ENCODE measurements at regions not wholly inside any gene's neighbourhood (a gene's known extent, or its start where the extent isn't known, plus 50 kb on each side); places are given as distances from the start of the nearest gene placed in this dataset.
"Not testable (repeated sequence)": the region's sequence is repeated elsewhere in the genome, so short reads cannot be mapped to it uniquely, and the experiment has no call there.

DNA sequence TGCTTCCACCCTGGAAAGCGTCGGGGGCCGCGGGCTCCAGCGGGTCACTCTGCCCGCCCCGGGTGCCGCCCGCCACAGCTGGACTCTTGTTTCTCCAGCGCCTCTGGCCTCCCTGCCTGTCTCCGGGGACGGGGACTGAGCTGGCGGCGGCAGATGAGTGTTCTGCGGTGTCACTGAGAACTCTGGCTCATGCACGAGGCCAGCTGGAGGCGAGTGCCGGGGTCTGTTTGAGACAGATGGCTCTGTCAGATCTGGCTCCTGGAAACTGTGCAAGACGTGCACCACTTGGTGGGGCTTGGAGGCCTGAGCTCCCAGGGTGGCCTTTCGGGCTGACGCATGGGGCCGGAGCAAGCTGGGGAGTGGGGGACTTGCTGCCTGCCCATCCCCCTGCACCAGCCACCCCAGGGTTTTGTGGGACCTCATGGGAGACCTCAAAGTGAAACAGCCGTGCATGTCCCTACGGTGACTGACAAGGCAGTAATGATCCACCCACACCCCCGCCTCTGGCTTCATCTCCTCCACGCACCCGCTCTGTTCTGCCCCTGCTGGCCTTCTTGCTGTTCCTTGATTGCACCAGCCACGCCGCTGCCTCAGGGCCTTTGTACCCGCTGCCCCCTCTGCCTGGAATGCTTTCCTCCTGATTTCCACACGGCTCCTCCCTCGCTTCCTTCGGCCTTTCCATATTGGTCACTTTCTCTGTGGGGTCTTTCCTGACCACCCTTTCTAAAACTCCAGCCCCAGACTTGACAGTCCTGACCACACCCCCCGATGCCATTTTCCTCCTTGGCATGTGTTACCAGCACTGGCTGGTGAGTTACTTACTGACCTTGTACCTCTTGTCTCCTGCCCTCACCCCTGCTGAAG lies 174.9 kb upstream of the CIBAR2 start:
- H2AFZ ChIP-seq (ENCODE audit: low read length), result no peak overlapping the region
- H3K9me3 ChIP-seq (ENCODE audit: insufficient read depth, low read depth, low read length), result no peaks in the 10 kb centered on the region
- no peaks in the 10 kb centered on the region for H3K4me1 ChIP-seq (ENCODE audit: insufficient read depth, low read length, poor library complexity, severe bottlenecking)
- H3K36me3 ChIP-seq (ENCODE audit: insufficient read depth, low read length), result no peaks in the 10 kb centered on the region
- no peak overlapping the region for H3K9ac ChIP-seq (ENCODE audit: low read depth, low read length, poor library complexity, severe bottlenecking)
- no peaks in the 10 kb centered on the region for H4K20me1 ChIP-seq (ENCODE audit: insufficient read depth, low read length, poor library complexity, severe bottlenecking)
- H3K4me2 ChIP-seq (ENCODE audit: low read depth, low read length, poor library complexity, severe bottlenecking), result no peak overlapping the region
- H3K79me2 ChIP-seq (ENCODE audit: insufficient read depth, low read length), result no peaks in the 10 kb centered on the region
- H3K27me3 ChIP-seq (ENCODE audit: insufficient read depth, low read length, poor library complexity, severe bottlenecking), result no peaks in the 10 kb centered on the region
- TF ChIP-seq EZH2phosphoT487 (IDR thresholded peaks at IDR 0.05; ENCODE audit: borderline replicate concordance) (no peak), CTCF (conservative IDR thresholded peaks at IDR 0.05; ENCODE audit: low read length) (no peak)
- H3K9me2 ChIP-seq (replicated peaks; ENCODE audit: low read depth, low read length), result no peaks in the 10 kb centered on the region
- no peaks in the 10 kb centered on the region for H3F3A ChIP-seq (ENCODE audit: low read depth)
- no peak overlapping the region for H3K4me3 ChIP-seq (ENCODE audit: low read length, poor library complexity, severe bottlenecking)

DNA sequence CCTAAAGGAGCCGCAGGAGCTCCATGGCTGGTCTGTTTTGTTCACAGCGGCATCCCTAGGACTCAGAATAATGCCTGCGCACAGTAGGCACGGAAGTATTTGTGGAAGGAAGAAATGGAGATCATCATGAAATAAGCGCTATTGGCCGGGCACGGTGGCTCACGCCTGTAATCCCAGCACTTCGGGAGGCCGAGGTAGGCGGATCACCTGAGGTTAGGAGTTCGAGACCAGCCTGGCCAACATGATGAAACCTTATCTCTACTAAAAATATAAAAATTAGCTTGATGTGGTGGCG lies 175.5 kb upstream of the CIBAR2 start:
- H3K27me3 ChIP-seq (ENCODE audit: insufficient read depth, low read length, poor library complexity, severe bottlenecking); H3K36me3 ChIP-seq (ENCODE audit: insufficient read depth, low read length); H2AFZ ChIP-seq (ENCODE audit: low read length); H3F3A ChIP-seq (ENCODE audit: low read depth); H3K4me3 ChIP-seq (ENCODE audit: low read length, poor library complexity, severe bottlenecking); H3K4me2 ChIP-seq (ENCODE audit: low read depth, low read length, poor library complexity, severe bottlenecking); H3K4me1 ChIP-seq (ENCODE audit: insufficient read depth, low read length, poor library complexity, severe bottlenecking); H3K9me2 ChIP-seq (replicated peaks; ENCODE audit: low read depth, low read length); H3K9me3 ChIP-seq (ENCODE audit: insufficient read depth, low read depth, low read length); H4K20me1 ChIP-seq (ENCODE audit: insufficient read depth, low read length, poor library complexity, severe bottlenecking); H3K79me2 ChIP-seq (ENCODE audit: insufficient read depth, low read length); H3K9ac ChIP-seq (ENCODE audit: low read depth, low read length, poor library complexity, severe bottlenecking): not testable (repeated sequence)

GRCh38 chr16:85288341-85288868 lies 176.1 kb upstream of the CIBAR2 start:
- no peaks in the 10 kb centered on the region for H3K4me1 ChIP-seq (ENCODE audit: insufficient read depth, low read length, poor library complexity, severe bottlenecking)
- no peaks in the 10 kb centered on the region for H3F3A ChIP-seq (ENCODE audit: low read depth)
- no peak overlapping the region for H2AFZ ChIP-seq (ENCODE audit: low read length)
- no peak overlapping the region for H3K9ac ChIP-seq (ENCODE audit: low read depth, low read length, poor library complexity, severe bottlenecking)
- H3K9me2 ChIP-seq (replicated peaks; ENCODE audit: low read depth, low read length), result no peaks in the 10 kb centered on the region
- H3K27me3 ChIP-seq (ENCODE audit: insufficient read depth, low read length, poor library complexity, severe bottlenecking), result no peaks in the 10 kb centered on the region
- H3K79me2 ChIP-seq (ENCODE audit: insufficient read depth, low read length), result no peaks in the 10 kb centered on the region
- no peaks in the 10 kb centered on the region for H3K36me3 ChIP-seq (ENCODE audit: insufficient read depth, low read length)
- TF ChIP-seq CTCF (conservative IDR thresholded peaks at IDR 0.05; ENCODE audit: low read length) (no peak), EZH2phosphoT487 (IDR thresholded peaks at IDR 0.05; ENCODE audit: borderline replicate concordance) (no peak)
- no peaks in the 10 kb centered on the region for H4K20me1 ChIP-seq (ENCODE audit: insufficient read depth, low read length, poor library complexity, severe bottlenecking)
- no peaks in the 10 kb centered on the region for H3K9me3 ChIP-seq (ENCODE audit: insufficient read depth, low read depth, low read length)
- no peak overlapping the region for H3K4me3 ChIP-seq (ENCODE audit: low read length, poor library complexity, severe bottlenecking)
- no peak overlapping the region for H3K4me2 ChIP-seq (ENCODE audit: low read depth, low read length, poor library complexity, severe bottlenecking)

Measured in Loucy (cell line).